Activated CD4-positive, alpha-beta T cell treated with anti-CD3 and anti-CD28 coated beads, Interleukin-10, Interleukin-2, amounts not matched to agents 100 ng/mL and 50 ng/mL, durations not matched to agents 16 hours and 8 hours (primary cell): ENCODE measurements at regions not wholly inside any gene's neighbourhood (a gene's known extent, or its start where the extent isn't known, plus 50 kb on each side); places are given as distances from the start of the nearest gene placed in this dataset.

Source experiments
- DNase-seq: peaks from one replicate; pipeline ENCODE4 v3.0.0-alpha.2; 2020

- no peak for DNase-seq
Observed at GRCh38 chr10:128431506-128431905, 305.3 kb upstream of the MKI67 start.

GRCh38 chr10:128432011-128432410, 305.8 kb upstream of the MKI67 start:
- no peak for DNase-seq

GRCh38 chr10:128432423-128432822, 306.2 kb upstream of the MKI67 start:
- DNase-seq, result no peak

GRCh38 chr10:128435811-128436210, 309.6 kb upstream of the MKI67 start:
- no peak for DNase-seq

- DNase-seq, result no peak
Observed at GRCh38 chr10:128437786-128438345, 311.6 kb upstream of the MKI67 start.

- DNase-seq, result no peak
Observed at GRCh38 chr10:128438417-128439063, 312.3 kb upstream of the MKI67 start.

- DNase-seq, result no peak
Observed at GRCh38 chr10:128440513-128441160, 314.4 kb upstream of the MKI67 start.

GRCh38 chr10:128443925-128444518, 317.8 kb upstream of the MKI67 start:
- no peak for DNase-seq

- DNase-seq, result no peak
Observed at GRCh38 chr10:128448796-128449195, 322.6 kb upstream of the MKI67 start.

GRCh38 chr10:128451879-128452278, 325.7 kb upstream of the MKI67 start:
- no peak for DNase-seq

GRCh38 chr10:128456271-128456670, 330.0 kb upstream of the MKI67 start:
- DNase-seq, result no peak

GRCh38 chr10:128457136-128457535, 330.9 kb upstream of the MKI67 start:
- DNase-seq, result no peak

GRCh38 chr10:128461991-128462390, 335.8 kb upstream of the MKI67 start:
- DNase-seq, result no peak

GRCh38 chr10:128462844-128463243, 336.6 kb upstream of the MKI67 start:
- DNase-seq, result no peak

- DNase-seq, result no peak
Observed at GRCh38 chr10:128463991-128464760, 338.0 kb upstream of the MKI67 start.

- DNase-seq, result no peak
Observed at GRCh38 chr10:128465697-128466096, 339.5 kb upstream of the MKI67 start.

GRCh38 chr10:128466831-128467371, 340.7 kb upstream of the MKI67 start:
- DNase-seq, result no peak

GRCh38 chr10:128468462-128468861, 342.2 kb upstream of the MKI67 start:
- no peak for DNase-seq

- no peak for DNase-seq
Observed at GRCh38 chr10:128469515-128469914, 343.3 kb upstream of the MKI67 start.

GRCh38 chr10:128470321-128470965, 344.2 kb upstream of the MKI67 start:
- no peak for DNase-seq

GRCh38 chr10:128471151-128471550, 344.9 kb upstream of the MKI67 start:
- no peak for DNase-seq

GRCh38 chr10:128472196-128472595, 346.0 kb upstream of the MKI67 start:
- no peak for DNase-seq

GRCh38 chr10:128473396-128473795, 347.2 kb upstream of the MKI67 start:
- DNase-seq, result no peak
